ENCODE measurements at regions not wholly inside any gene's neighbourhood (a gene's known extent, or its start where the extent isn't known, plus 50 kb on each side); places are given as distances from the start of the nearest gene placed in this dataset.

DNA sequence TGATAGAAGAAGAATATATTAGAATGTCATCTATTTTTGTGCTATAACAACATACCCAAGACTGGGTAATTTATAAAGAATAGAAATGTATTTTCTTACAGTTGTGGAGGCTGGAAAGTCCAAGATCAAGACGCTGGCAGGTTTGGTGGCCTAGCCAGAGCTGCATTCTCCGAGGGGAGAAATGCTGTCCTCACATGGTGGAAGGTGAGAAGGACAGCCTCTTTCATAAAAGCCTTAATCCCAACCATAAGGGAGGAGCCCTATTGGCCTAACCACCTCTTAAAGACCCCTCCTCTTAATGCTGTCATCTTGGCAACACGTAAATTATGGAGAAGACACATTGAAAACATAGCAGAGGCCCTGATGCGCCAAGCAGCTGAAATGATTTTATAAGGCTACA is 60.1 kb upstream of the KAZN start:
- Histone ChIP-seq H3K27ac (replicated peaks) (no peak overlapping the region), H3K4me3 (replicated peaks; ENCODE audit: insufficient read depth, low read length) (no peak overlapping the region), H3K27me3 (ENCODE audit: insufficient read depth, poor library complexity, severe bottlenecking) (no peaks in the 10 kb centered on the region)
- TF ChIP-seq GABPA (IDR thresholded peaks at IDR 0.05; ENCODE audit: low read depth): no peak
- TF ChIP-seq, protein P1, sequence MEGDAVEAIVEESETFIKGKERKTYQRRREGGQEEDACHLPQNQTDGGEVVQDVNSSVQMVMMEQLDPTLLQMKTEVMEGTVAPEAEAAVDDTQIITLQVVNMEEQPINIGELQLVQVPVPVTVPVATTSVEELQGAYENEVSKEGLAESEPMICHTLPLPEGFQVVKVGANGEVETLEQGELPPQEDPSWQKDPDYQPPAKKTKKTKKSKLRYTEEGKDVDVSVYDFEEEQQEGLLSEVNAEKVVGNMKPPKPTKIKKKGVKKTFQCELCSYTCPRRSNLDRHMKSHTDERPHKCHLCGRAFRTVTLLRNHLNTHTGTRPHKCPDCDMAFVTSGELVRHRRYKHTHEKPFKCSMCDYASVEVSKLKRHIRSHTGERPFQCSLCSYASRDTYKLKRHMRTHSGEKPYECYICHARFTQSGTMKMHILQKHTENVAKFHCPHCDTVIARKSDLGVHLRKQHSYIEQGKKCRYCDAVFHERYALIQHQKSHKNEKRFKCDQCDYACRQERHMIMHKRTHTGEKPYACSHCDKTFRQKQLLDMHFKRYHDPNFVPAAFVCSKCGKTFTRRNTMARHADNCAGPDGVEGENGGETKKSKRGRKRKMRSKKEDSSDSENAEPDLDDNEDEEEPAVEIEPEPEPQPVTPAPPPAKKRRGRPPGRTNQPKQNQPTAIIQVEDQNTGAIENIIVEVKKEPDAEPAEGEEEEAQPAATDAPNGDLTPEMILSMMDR (IDR thresholded peaks at IDR 0.05; ENCODE audit: insufficient read depth, low read length): no peak
- no peak for TF ChIP-seq POLR2AphosphoS5 (IDR thresholded peaks at IDR 0.05; ENCODE audit: low read depth)
- no peak for TF ChIP-seq SPI1 (IDR thresholded peaks at IDR 0.05; ENCODE audit: borderline replicate concordance, low read depth)
- TF ChIP-seq, protein P2, sequence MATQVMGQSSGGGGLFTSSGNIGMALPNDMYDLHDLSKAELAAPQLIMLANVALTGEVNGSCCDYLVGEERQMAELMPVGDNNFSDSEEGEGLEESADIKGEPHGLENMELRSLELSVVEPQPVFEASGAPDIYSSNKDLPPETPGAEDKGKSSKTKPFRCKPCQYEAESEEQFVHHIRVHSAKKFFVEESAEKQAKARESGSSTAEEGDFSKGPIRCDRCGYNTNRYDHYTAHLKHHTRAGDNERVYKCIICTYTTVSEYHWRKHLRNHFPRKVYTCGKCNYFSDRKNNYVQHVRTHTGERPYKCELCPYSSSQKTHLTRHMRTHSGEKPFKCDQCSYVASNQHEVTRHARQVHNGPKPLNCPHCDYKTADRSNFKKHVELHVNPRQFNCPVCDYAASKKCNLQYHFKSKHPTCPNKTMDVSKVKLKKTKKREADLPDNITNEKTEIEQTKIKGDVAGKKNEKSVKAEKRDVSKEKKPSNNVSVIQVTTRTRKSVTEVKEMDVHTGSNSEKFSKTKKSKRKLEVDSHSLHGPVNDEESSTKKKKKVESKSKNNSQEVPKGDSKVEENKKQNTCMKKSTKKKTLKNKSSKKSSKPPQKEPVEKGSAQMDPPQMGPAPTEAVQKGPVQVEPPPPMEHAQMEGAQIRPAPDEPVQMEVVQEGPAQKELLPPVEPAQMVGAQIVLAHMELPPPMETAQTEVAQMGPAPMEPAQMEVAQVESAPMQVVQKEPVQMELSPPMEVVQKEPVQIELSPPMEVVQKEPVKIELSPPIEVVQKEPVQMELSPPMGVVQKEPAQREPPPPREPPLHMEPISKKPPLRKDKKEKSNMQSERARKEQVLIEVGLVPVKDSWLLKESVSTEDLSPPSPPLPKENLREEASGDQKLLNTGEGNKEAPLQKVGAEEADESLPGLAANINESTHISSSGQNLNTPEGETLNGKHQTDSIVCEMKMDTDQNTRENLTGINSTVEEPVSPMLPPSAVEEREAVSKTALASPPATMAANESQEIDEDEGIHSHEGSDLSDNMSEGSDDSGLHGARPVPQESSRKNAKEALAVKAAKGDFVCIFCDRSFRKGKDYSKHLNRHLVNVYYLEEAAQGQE (IDR thresholded peaks at IDR 0.05; ENCODE audit: insufficient replicate concordance, low read depth): no peak
- no peak for DNase-seq (ENCODE audit: low read depth in 1 of 2, low spot score in 1 of 2)

DNA sequence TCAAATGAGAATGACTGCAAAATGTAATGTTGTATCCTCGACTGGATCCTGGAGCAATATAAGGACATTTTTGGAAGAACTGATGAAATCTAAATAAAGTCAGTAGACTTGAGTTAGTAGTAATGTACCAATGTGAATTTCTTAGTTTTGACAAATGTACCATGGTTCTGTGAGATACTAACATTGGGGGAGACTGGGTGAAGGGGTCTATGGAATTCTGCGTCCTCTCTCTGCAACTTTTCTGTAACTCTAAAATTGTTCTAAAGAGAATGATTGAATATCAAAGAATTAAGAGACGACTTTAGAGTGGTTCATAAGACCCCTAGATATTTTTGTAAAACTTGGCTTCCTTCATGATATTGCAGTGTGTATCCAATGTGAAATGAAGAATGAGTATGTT is 59.2 kb upstream of the KAZN start:
- Histone ChIP-seq H3K27me3 (ENCODE audit: insufficient read depth, poor library complexity, severe bottlenecking) (no peaks in the 10 kb centered on the region), H3K27ac (replicated peaks) (no peak overlapping the region), H3K4me3 (replicated peaks; ENCODE audit: insufficient read depth, low read length) (no peak overlapping the region)
- TF ChIP-seq POLR2AphosphoS5 (IDR thresholded peaks at IDR 0.05; ENCODE audit: low read depth) (no peak), SPI1 (IDR thresholded peaks at IDR 0.05; ENCODE audit: borderline replicate concordance, low read depth) (no peak)
- DNase-seq (ENCODE audit: low read depth in 1 of 2, low spot score in 1 of 2): no peak

DNA sequence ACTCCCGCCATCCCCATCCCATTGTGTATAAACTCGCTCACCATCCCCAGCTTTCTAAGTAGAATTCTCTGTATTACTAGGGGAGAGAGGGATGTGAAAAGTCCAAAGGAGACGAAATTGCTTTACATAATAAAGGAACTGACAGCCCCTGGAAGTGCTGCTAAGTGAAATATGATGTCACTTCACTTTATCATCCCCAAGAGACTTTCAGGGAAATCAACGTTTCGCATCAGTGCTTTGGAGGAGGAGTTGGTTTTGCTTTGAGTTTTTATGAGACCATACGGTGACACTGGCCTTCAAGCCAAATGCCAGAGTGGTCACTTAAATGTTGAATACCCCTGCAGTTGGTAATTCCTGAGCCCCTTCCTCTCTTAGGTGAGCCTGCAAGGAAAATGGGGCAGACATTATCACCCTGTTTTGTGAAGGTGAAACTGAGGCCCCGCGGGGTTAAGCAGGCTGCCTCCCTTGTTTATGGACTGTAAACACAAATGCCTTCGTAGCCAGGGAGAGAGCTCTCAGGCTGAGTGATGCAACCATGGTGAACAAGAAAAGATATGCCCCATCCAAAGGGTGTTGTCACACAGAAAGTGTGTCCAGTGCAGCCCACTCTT is 58.4 kb upstream of the KAZN start:
- no peak overlapping the region for H3K4me3 ChIP-seq (replicated peaks; ENCODE audit: insufficient read depth, low read length)
- no peaks in the 10 kb centered on the region for H3K27me3 ChIP-seq (ENCODE audit: insufficient read depth, poor library complexity, severe bottlenecking)
- no peak for DNase-seq (ENCODE audit: low read depth in 1 of 2, low spot score in 1 of 2)
- no peak overlapping the region for H3K27ac ChIP-seq (replicated peaks)
- TF ChIP-seq, protein P1 (IDR thresholded peaks at IDR 0.05; ENCODE audit: insufficient read depth, low read length): no peak
- TF ChIP-seq SPI1 (IDR thresholded peaks at IDR 0.05; ENCODE audit: borderline replicate concordance, low read depth): no peak
- TF ChIP-seq POLR2AphosphoS5 (IDR thresholded peaks at IDR 0.05; ENCODE audit: low read depth): no peak
- TF ChIP-seq, protein P2 (IDR thresholded peaks at IDR 0.05; ENCODE audit: insufficient replicate concordance, low read depth): no peak

DNA sequence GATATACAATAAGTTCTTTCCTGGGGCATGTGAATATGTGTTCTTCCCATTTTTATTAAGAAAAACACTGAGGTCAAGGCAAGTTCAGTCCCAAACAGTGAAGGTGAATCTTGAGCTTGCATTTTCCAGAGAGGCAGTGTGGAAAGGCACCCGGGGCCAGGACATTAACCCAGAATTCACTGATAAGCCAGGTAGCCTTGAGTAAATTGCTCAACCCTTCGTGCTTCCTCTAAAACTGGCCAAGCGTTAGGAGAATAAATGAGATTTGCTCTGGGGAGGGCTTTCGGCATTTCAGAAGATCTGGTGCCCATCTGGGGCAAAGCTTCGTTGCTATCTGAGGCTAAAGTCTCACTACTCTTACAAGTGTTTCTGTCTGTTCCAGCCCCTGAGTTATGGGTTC is 57.1 kb upstream of the KAZN start:
- Histone ChIP-seq H3K4me3 (replicated peaks; ENCODE audit: insufficient read depth, low read length) (no peak overlapping the region), H3K27me3 (ENCODE audit: insufficient read depth, poor library complexity, severe bottlenecking) (no peaks in the 10 kb centered on the region), H3K27ac (replicated peaks) (no peak overlapping the region)
- no peak for TF ChIP-seq SPI1 (IDR thresholded peaks at IDR 0.05; ENCODE audit: borderline replicate concordance, low read depth)
- TF ChIP-seq, protein P1 (IDR thresholded peaks at IDR 0.05; ENCODE audit: insufficient read depth, low read length): no peak
- DNase-seq (ENCODE audit: low read depth in 1 of 2, low spot score in 1 of 2): no peak
